ENCODE measurements at regions not wholly inside any gene's neighbourhood (a gene's known extent, or its start where the extent isn't known, plus 50 kb on each side); places are given as distances from the start of the nearest gene placed in this dataset.

- no peak for TF ChIP-seq EZH2phosphoT487 (conservative IDR thresholded peaks at IDR 0.05; ENCODE audit: low read length)
- TF ChIP-seq CTCF (IDR thresholded peaks at IDR 0.05; ENCODE audit: insufficient read depth, low read length, poor library complexity, severe bottlenecking) = no peak
- Histone ChIP-seq H3K27ac (ENCODE audit: low read depth, low read length) (no peak overlapping the region), H3K27me3 (ENCODE audit: low read length) (no peaks in the 10 kb centered on the region), H2AFZ (ENCODE audit: low read depth, low read length, severe bottlenecking) (no peak overlapping the region), H3F3A (ENCODE audit: insufficient read depth) (no peaks in the 10 kb centered on the region), H3K36me3 (ENCODE audit: low read length) (no peaks in the 10 kb centered on the region), H3K4me2 (ENCODE audit: low read depth, low read length, poor library complexity, severe bottlenecking) (no peak overlapping the region), H3K4me3 (ENCODE audit: insufficient read depth, low read length, poor library complexity, severe bottlenecking) (no peak overlapping the region), H3K9me2 (replicated peaks; ENCODE audit: insufficient read depth, low read length) (no peaks in the 10 kb centered on the region), H4K20me1 (ENCODE audit: low read depth, low read length) (no peaks in the 10 kb centered on the region), H3K79me2 (ENCODE audit: insufficient read depth, low read length) (no peaks in the 10 kb centered on the region), H3K9me3 (ENCODE audit: insufficient read depth, low read length) (no peaks in the 10 kb centered on the region), H3K9ac (ENCODE audit: low read length) (no peak overlapping the region)
Observed at GRCh38 chr14:89551955-89552354, 134.9 kb upstream of the FOXN3 start.

GRCh38 chr14:89551432-89551831, 134.4 kb upstream of the FOXN3 start:
- Histone ChIP-seq H3K4me2 (ENCODE audit: low read depth, low read length, poor library complexity, severe bottlenecking) (no peak overlapping the region), H3K79me2 (ENCODE audit: insufficient read depth, low read length) (no peaks in the 10 kb centered on the region), H3K4me3 (ENCODE audit: insufficient read depth, low read length, poor library complexity, severe bottlenecking) (no peak overlapping the region)

GRCh38 chr14:89550821-89551220, 133.8 kb upstream of the FOXN3 start:
- no peak overlapping the region for H2AFZ ChIP-seq (ENCODE audit: low read depth, low read length, severe bottlenecking)
- no peaks in the 10 kb centered on the region for H3K36me3 ChIP-seq (ENCODE audit: low read length)
- TF ChIP-seq EZH2phosphoT487 (conservative IDR thresholded peaks at IDR 0.05; ENCODE audit: low read length) (no peak), CTCF (IDR thresholded peaks at IDR 0.05; ENCODE audit: insufficient read depth, low read length, poor library complexity, severe bottlenecking) (no peak)
- no peaks in the 10 kb centered on the region for H3F3A ChIP-seq (ENCODE audit: insufficient read depth)
- H3K27ac ChIP-seq (ENCODE audit: low read depth, low read length) = no peak overlapping the region
- no peaks in the 10 kb centered on the region for H3K9me2 ChIP-seq (replicated peaks; ENCODE audit: insufficient read depth, low read length)
- no peaks in the 10 kb centered on the region for H4K20me1 ChIP-seq (ENCODE audit: low read depth, low read length)
- H3K4me2 ChIP-seq (ENCODE audit: low read depth, low read length, poor library complexity, severe bottlenecking) = no peak overlapping the region
- H3K79me2 ChIP-seq (ENCODE audit: insufficient read depth, low read length) = no peaks in the 10 kb centered on the region
- no peaks in the 10 kb centered on the region for H3K9me3 ChIP-seq (ENCODE audit: insufficient read depth, low read length)
- no peak overlapping the region for H3K9ac ChIP-seq (ENCODE audit: low read length)
- no peak overlapping the region for H3K4me3 ChIP-seq (ENCODE audit: insufficient read depth, low read length, poor library complexity, severe bottlenecking)
- no peaks in the 10 kb centered on the region for H3K27me3 ChIP-seq (ENCODE audit: low read length)

More at GRCh38 chr14:89551432-89551831, 134.4 kb upstream of the FOXN3 start:
- H3K9me2 ChIP-seq (replicated peaks; ENCODE audit: insufficient read depth, low read length) = no peaks in the 10 kb centered on the region
- H4K20me1 ChIP-seq (ENCODE audit: low read depth, low read length) = no peaks in the 10 kb centered on the region
- H3F3A ChIP-seq (ENCODE audit: insufficient read depth) = no peaks in the 10 kb centered on the region
- H3K9me3 ChIP-seq (ENCODE audit: insufficient read depth, low read length) = no peaks in the 10 kb centered on the region
- H3K9ac ChIP-seq (ENCODE audit: low read length) = no peak overlapping the region
- H3K27ac ChIP-seq (ENCODE audit: low read depth, low read length) = no peak overlapping the region
- no peak for TF ChIP-seq CTCF (IDR thresholded peaks at IDR 0.05; ENCODE audit: insufficient read depth, low read length, poor library complexity, severe bottlenecking)
- TF ChIP-seq EZH2phosphoT487 (conservative IDR thresholded peaks at IDR 0.05; ENCODE audit: low read length) = no peak
- no peak overlapping the region for H2AFZ ChIP-seq (ENCODE audit: low read depth, low read length, severe bottlenecking)
- H3K36me3 ChIP-seq (ENCODE audit: low read length) = no peaks in the 10 kb centered on the region
- H3K27me3 ChIP-seq (ENCODE audit: low read length) = no peaks in the 10 kb centered on the region

Measured in SU-DHL-6 (cell line).